Head of caudate nucleus (tissue), 42 donors: ENCODE measurements at regions not wholly inside any gene's neighbourhood (a gene's known extent, or its start where the extent isn't known, plus 50 kb on each side); places are given as distances from the start of the nearest gene placed in this dataset.
A peak's percentile ranks its signal among the peaks of the same experiment; 100 is the strongest.

ENCODE experiments used
- DNase-seq, 42 donors: peaks; one replicate each; pipeline versions ENCODE4 v3.0.0 to v3.0.0-alpha.2; 2020 to 2021; ENCODE audit warnings: mixed read lengths in 7 of 42
- intact Hi-C: fragments of 100-400 bp; cut with DNase I; formaldehyde crosslinking; loops from one replicate; pipeline ENCODE4 v1.15.0; 2022

- intact Hi-C loops, result no loop called here
- peak in 21 of 42 donors; percentile 5 to 53 (median 20) for DNase-seq
These were observed 1422.9 kb upstream of the TMEM132C start for GRCh38 chr12:126843915-126844669.

- peak in 22 of 42 donors; percentile 2 to 76 (median 30) for DNase-seq
- intact Hi-C loops, result no loop called here
These were observed 1419.9 kb upstream of the TMEM132C start for GRCh38 chr12:126847005-126847629.

GRCh38 chr12:126855768-126856167, 1411.2 kb upstream of the TMEM132C start:
- intact Hi-C loops, result no loop called here
- DNase-seq, result no peak

- intact Hi-C loops, result no loop called here
- no peak for DNase-seq
These were observed 1410.0 kb upstream of the TMEM132C start for GRCh38 chr12:126856958-126857357.

GRCh38 chr12:126858560-126858959, 1408.4 kb upstream of the TMEM132C start:
- intact Hi-C loops, result no loop called here

GRCh38 chr12:126860210-126860609, 1406.8 kb upstream of the TMEM132C start:
- intact Hi-C loops, result no loop called here
- no peak for DNase-seq

More at GRCh38 chr12:126858560-126858959, 1408.4 kb upstream of the TMEM132C start:
- DNase-seq, result no peak

- no peak for DNase-seq
- intact Hi-C loops, result no loop called here
These were observed 1404.5 kb upstream of the TMEM132C start for GRCh38 chr12:126862500-126862899.

- DNase-seq, result no peak
- intact Hi-C loops, result no loop called here
These were observed 1397.3 kb upstream of the TMEM132C start for GRCh38 chr12:126869644-126870043.

GRCh38 chr12:126873701-126874100, 1393.3 kb upstream of the TMEM132C start:
- peak in 1 of 42 donors; percentile 26 for DNase-seq
- intact Hi-C loops, result no loop called here

GRCh38 chr12:126874427-126875026, 1392.4 kb upstream of the TMEM132C start:
- intact Hi-C loops, result no loop called here
- peak; percentile 36 to 89 (median 79) for DNase-seq

GRCh38 chr12:126879842-126880241, 1387.1 kb upstream of the TMEM132C start:
- intact Hi-C loops, result no loop called here
- no peak for DNase-seq

- intact Hi-C loops, result no loop called here
- peak in 7 of 42 donors; percentile 1 to 41 (median 13) for DNase-seq
These were observed 1383.3 kb upstream of the TMEM132C start for GRCh38 chr12:126883697-126884096.

GRCh38 chr12:126889501-126889900, 1377.5 kb upstream of the TMEM132C start:
- DNase-seq, result no peak
- intact Hi-C loops, result no loop called here

GRCh38 chr12:126890097-126890496, 1376.9 kb upstream of the TMEM132C start:
- peak in 1 of 42 donors; percentile 7 for DNase-seq
- intact Hi-C loops, result no loop called here

GRCh38 chr12:126891789-126892188, 1375.2 kb upstream of the TMEM132C start:
- DNase-seq, result peak in 1 of 42 donors; percentile 2
- intact Hi-C loops, result no loop called here

- DNase-seq, result no peak
- intact Hi-C loops, result no loop called here
These were observed 1370.7 kb upstream of the TMEM132C start for GRCh38 chr12:126895951-126896913.

GRCh38 chr12:126897102-126897501, 1369.9 kb upstream of the TMEM132C start:
- intact Hi-C loops, result no loop called here
- DNase-seq, result no peak

GRCh38 chr12:126897778-126898177, 1369.2 kb upstream of the TMEM132C start:
- intact Hi-C loops, result no loop called here
- DNase-seq, result no peak

- intact Hi-C loops, result no loop called here
- no peak for DNase-seq
These were observed 1368.4 kb upstream of the TMEM132C start for GRCh38 chr12:126898562-126898961.
